HepG2 (cell line): ENCODE measurements at regions not wholly inside any gene's neighbourhood (a gene's known extent, or its start where the extent isn't known, plus 50 kb on each side); places are given as distances from the start of the nearest gene placed in this dataset.
A peak's percentile ranks its signal among the peaks of the same experiment; 100 is the strongest.

Source experiments
- CHD2 ChIP-seq: IDR thresholded peaks from 2 replicates; pipeline ENCODE4 v1.6.1; 2011; ENCODE audit warnings: low read depth, low read length, improper control_type of control experiment
- CREB1 ChIP-seq, 2 experiments: fragments of 450-650 bp in 1 of 2; IDR thresholded peaks; 2 replicates each; pipeline ENCODE4 v1.6.1; 2016 to 2017; ENCODE audit warnings: control low read depth in 1 of 2, mild to moderate bottlenecking in 1 of 2, missing compliant biosample characterization in 1 of 2, missing genetic modification characterization in 1 of 2
- GABPA ChIP-seq, 2 experiments: IDR thresholded peaks; 2 replicates each; pipeline ENCODE4 v1.6.1; 2011 to 2016; ENCODE audit warnings: low read depth in 2 of 2, low read length in 1 of 2, missing biosample characterization in 1 of 2, missing genetic modification characterization in 1 of 2
- HIC2 ChIP-seq: sonication (generic); formaldehyde crosslinking; IDR thresholded peaks from 2 replicates; pipeline ENCODE4 v1.9.0; 2022; ENCODE audit warnings: low read depth, missing genetic modification reagents
- HMG20A ChIP-seq: IDR thresholded peaks from 2 replicates; pipeline ENCODE4 v1.6.1; 2016; ENCODE audit warnings: borderline replicate concordance
- HNRNPLL ChIP-seq: fragments of 200-400 bp; formaldehyde crosslinking; IDR thresholded peaks from 2 replicates; pipeline ENCODE4 v1.6.1; 2017; ENCODE audit warnings: mild to moderate bottlenecking, low read depth, low read length; ENCODE audit not compliant: poor library complexity, severe bottlenecking
- HOXA7 ChIP-seq: sonication (generic); formaldehyde crosslinking; IDR thresholded peaks from 2 replicates; pipeline ENCODE4 v1.8.1; 2022; ENCODE audit warnings: mild to moderate bottlenecking, missing genetic modification reagents, moderate library complexity
- KAT7 ChIP-seq: IDR thresholded peaks from 2 replicates; pipeline ENCODE4 v1.6.1; 2018; ENCODE audit warnings: borderline replicate concordance, missing compliant biosample characterization
- KDM2A ChIP-seq: sonication (generic); formaldehyde crosslinking; IDR thresholded peaks from 2 replicates; pipeline ENCODE4 v1.4.0; 2020; ENCODE audit warnings: low read depth, missing genetic modification reagents, borderline replicate concordance
- KDM5A ChIP-seq: fragments of 200-600 bp; sonication (generic); IDR thresholded peaks from 2 replicates; pipeline ENCODE4 v1.7.0; 2018; ENCODE audit warnings: antibody characterized with exemption, mild to moderate bottlenecking, low read length, borderline replicate concordance
- MAFF ChIP-seq: IDR thresholded peaks from 2 replicates; pipeline ENCODE4 v1.6.1; 2011; ENCODE audit warnings: low read depth, low read length, improper control_type of control experiment
- MAFG ChIP-seq: sonication (generic); formaldehyde crosslinking; IDR thresholded peaks from 2 replicates; pipeline ENCODE4 v1.5.1; 2020; ENCODE audit warnings: mild to moderate bottlenecking, missing genetic modification reagents
- MEIS2 ChIP-seq: sonication (generic); formaldehyde crosslinking; IDR thresholded peaks from 2 replicates; pipeline ENCODE4 v1.9.0; 2021; ENCODE audit warnings: mild to moderate bottlenecking, missing genetic modification reagents
- NCOA2 ChIP-seq: sonication (generic); formaldehyde crosslinking; IDR thresholded peaks from 2 replicates; pipeline ENCODE4 v1.8.0; 2022; ENCODE audit warnings: inconsistent platforms
- STAT5B ChIP-seq: sonication (generic); formaldehyde crosslinking; IDR thresholded peaks from 2 replicates; pipeline ENCODE4 v1.4.0; 2020; ENCODE audit warnings: missing genetic modification reagents
- TBX3 ChIP-seq: fragments of 450-650 bp; IDR thresholded peaks from 2 replicates; pipeline ENCODE4 v1.6.1; 2017; ENCODE audit warnings: antibody characterized with exemption, mild to moderate bottlenecking, inconsistent platforms, borderline replicate concordance
- ZNF143 ChIP-seq: sonication (generic); formaldehyde crosslinking; IDR thresholded peaks from 2 replicates; pipeline ENCODE4 v1.4.0; 2020; ENCODE audit warnings: missing genetic modification reagents
- ZNF224 ChIP-seq: sonication (generic); formaldehyde crosslinking; IDR thresholded peaks from 2 replicates; pipeline ENCODE4 v1.5.0; 2020; ENCODE audit warnings: mild to moderate bottlenecking, missing genetic modification reagents
- ZNF292 ChIP-seq: sonication (generic); formaldehyde crosslinking; IDR thresholded peaks from 2 replicates; pipeline ENCODE4 v1.8.1; 2022; ENCODE audit warnings: mild to moderate bottlenecking, low read depth, missing genetic modification reagents, borderline replicate concordance
- ZNF296 ChIP-seq: sonication (generic); formaldehyde crosslinking; conservative IDR thresholded peaks from 2 replicates; pipeline ENCODE4 v1.5.0; 2020; ENCODE audit warnings: mild to moderate bottlenecking, missing genetic modification reagents
- ZNF317 ChIP-seq: sonication (generic); formaldehyde crosslinking; IDR thresholded peaks from 2 replicates; pipeline ENCODE4 v1.5.0; 2020; ENCODE audit warnings: mild to moderate bottlenecking, missing genetic modification reagents
- ZNF530 ChIP-seq: sonication (generic); formaldehyde crosslinking; IDR thresholded peaks from 2 replicates; pipeline ENCODE4 v1.5.0; 2020; ENCODE audit warnings: low read depth, mild to moderate bottlenecking, missing genetic modification reagents
- ZNF747 ChIP-seq: sonication (generic); formaldehyde crosslinking; IDR thresholded peaks from 2 replicates; pipeline ENCODE4 v1.8.1; 2023; ENCODE audit warnings: missing genetic modification reagents, mild to moderate bottlenecking, borderline replicate concordance
- ZNF776 ChIP-seq: sonication (generic); formaldehyde crosslinking; IDR thresholded peaks from 2 replicates; pipeline ENCODE4 v1.4.0; 2020; ENCODE audit warnings: mild to moderate bottlenecking, missing genetic modification reagents
- ZSCAN21 ChIP-seq: sonication (generic); formaldehyde crosslinking; IDR thresholded peaks from 2 replicates; pipeline ENCODE4 v1.8.0; 2022; ENCODE audit warnings: mild to moderate bottlenecking, missing genetic modification reagents, moderate library complexity, borderline replicate concordance
- TF ChIP-seq, protein P1 (sequence below): sonication (generic); formaldehyde crosslinking; IDR thresholded peaks from 2 replicates; pipeline ENCODE4 v1.4.0; 2020; ENCODE audit warnings: missing genetic modification reagents
- TF ChIP-seq, protein P2 (sequence below): IDR thresholded peaks from 2 replicates; pipeline ENCODE4 v1.6.1; 2012; ENCODE audit warnings: low read depth, low read length, improper control_type of control experiment

DNA sequence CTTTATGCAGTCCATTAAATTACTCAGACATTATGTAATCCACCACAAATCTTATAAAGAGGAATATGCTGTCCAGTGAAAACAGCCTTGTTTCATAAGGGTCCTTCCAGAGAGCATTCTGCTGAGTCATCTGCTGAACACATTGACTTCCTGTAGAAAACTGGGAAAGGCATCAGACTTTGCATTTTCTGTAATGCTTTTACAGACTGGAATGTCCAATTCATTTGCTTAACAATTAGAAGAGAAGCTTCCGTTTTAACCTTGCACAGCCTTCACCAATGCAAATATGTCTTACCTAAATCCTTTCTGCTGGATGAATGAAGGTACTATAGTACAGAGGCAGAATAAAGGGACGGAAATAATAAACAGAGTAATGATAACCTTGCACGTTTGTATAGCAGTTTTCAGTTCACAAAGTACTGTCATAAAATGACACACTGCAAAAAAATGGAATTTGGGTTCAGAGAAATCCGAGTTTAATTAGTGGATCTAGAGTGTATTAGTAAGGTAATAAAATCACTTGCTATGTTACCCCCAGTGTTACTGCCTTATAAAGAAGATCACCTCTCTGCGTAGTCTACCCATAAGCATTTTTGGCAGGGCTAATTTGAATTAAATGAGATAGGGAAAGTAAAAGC lies 301.5 kb downstream of the PYDC2 start (continued):
- TF ChIP-seq, protein P1, sequence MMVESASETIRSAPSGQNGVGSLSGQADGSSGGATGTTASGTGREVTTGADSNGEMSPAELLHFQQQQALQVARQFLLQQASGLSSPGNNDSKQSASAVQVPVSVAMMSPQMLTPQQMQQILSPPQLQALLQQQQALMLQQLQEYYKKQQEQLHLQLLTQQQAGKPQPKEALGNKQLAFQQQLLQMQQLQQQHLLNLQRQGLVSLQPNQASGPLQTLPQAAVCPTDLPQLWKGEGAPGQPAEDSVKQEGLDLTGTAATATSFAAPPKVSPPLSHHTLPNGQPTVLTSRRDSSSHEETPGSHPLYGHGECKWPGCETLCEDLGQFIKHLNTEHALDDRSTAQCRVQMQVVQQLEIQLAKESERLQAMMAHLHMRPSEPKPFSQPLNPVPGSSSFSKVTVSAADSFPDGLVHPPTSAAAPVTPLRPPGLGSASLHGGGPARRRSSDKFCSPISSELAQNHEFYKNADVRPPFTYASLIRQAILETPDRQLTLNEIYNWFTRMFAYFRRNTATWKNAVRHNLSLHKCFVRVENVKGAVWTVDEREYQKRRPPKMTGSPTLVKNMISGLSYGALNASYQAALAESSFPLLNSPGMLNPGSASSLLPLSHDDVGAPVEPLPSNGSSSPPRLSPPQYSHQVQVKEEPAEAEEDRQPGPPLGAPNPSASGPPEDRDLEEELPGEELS (CRISPR knock-in tag) = peak; percentile 78
- TF ChIP-seq ZNF530 (CRISPR knock-in tag) (no peak), ZNF224 (CRISPR knock-in tag) (no peak), KAT7 (no peak), ZSCAN21 (CRISPR knock-in tag) (no peak), TBX3 (peak; percentile 43; the same call in 1 of the 2 replicates), CHD2 (no peak), MAFF (peak; percentile 99), KDM2A (CRISPR knock-in tag) (no peak), NCOA2 (peak; percentile 89), KDM5A (no peak), HMG20A (peak; percentile 23; the same call in 1 of the 2 replicates), STAT5B (no peak), MAFG (CRISPR knock-in tag) (peak; percentile 93), ZNF317 (CRISPR knock-in tag) (0 out of 2 replicates have a peak, but pooled peaks have one; percentile 28), GABPA (IDR thresholded peaks at IDR 0.05; ENCODE audit: low read depth, low read length) (no peak), GABPA (CRISPR knock-in tag; IDR thresholded peaks at IDR 0.05; ENCODE audit: low read depth) (peak; percentile 58; the same call in 1 of the 2 replicates), CREB1 (IDR thresholded peaks at IDR 0.05) (no peak), CREB1 (CRISPR knock-in tag; IDR thresholded peaks at IDR 0.05) (no peak), ZNF292 (CRISPR knock-in tag) (peak; percentile 25; the same call in 1 of the 2 replicates), ZNF143 (no peak), HNRNPLL (no peak), HOXA7 (no peak), MEIS2 (CRISPR knock-in tag) (no peak), ZNF747 (CRISPR knock-in tag) (no peak), HIC2 (no peak), ZNF776 (CRISPR knock-in tag) (no peak), ZNF296 (CRISPR knock-in tag) (no peak)
- TF ChIP-seq, protein P2, sequence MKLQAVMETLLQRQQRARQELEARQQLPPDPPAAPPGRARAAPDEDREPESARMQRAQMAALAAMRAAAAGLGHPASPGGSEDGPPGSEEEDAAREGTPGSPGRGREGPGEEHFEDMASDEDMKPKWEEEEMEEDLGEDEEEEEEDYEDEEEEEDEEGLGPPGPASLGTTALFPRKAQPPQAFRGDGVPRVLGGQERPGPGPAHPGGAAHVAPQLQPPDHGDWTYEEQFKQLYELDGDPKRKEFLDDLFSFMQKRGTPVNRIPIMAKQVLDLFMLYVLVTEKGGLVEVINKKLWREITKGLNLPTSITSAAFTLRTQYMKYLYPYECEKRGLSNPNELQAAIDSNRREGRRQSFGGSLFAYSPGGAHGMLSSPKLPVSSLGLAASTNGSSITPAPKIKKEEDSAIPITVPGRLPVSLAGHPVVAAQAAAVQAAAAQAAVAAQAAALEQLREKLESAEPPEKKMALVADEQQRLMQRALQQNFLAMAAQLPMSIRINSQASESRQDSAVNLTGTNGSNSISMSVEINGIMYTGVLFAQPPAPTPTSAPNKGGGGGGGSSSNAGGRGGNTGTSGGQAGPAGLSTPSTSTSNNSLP = peak; percentile 70
